Loucy (cell line): ENCODE measurements at regions not wholly inside any gene's neighbourhood (a gene's known extent, or its start where the extent isn't known, plus 50 kb on each side); places are given as distances from the start of the nearest gene placed in this dataset.

Source experiments
- H2AFZ ChIP-seq: fragments of 200-600 bp; sonication (generic); 2 replicates; pipeline ENCODE4 v1.6.0; 2016; ENCODE audit warnings: antibody characterized with exemption, mild to moderate bottlenecking, low read length, moderate library complexity
- H3F3A ChIP-seq: fragments of 200-600 bp; 2 replicates; pipeline ENCODE4 v1.6.0; 2016; ENCODE audit warnings: antibody characterized with exemption, low read depth, mild to moderate bottlenecking
- H3K27me3 ChIP-seq: fragments of 200-600 bp; sonication (generic); 2 replicates; pipeline ENCODE4 v1.6.1; 2014; ENCODE audit warnings: low read length, mild to moderate bottlenecking; ENCODE audit not compliant: insufficient read depth, poor library complexity, severe bottlenecking
- H3K36me3 ChIP-seq: fragments of 200-600 bp; sonication (generic); 2 replicates; pipeline ENCODE4 v1.6.1; 2016; ENCODE audit warnings: low read length; ENCODE audit not compliant: insufficient read depth
- H3K4me1 ChIP-seq: fragments of 200-600 bp; sonication (generic); 2 replicates; pipeline ENCODE4 v1.5.1; 2014; ENCODE audit warnings: low read length, mild to moderate bottlenecking; ENCODE audit not compliant: insufficient read depth, poor library complexity, severe bottlenecking
- H3K4me2 ChIP-seq: fragments of 200-600 bp; sonication (generic); 2 replicates; pipeline ENCODE4 v1.6.0; 2014; ENCODE audit warnings: antibody characterized with exemption, low read length, low read depth, mild to moderate bottlenecking; ENCODE audit not compliant: poor library complexity, severe bottlenecking
- H3K4me3 ChIP-seq: fragments of 200-600 bp; sonication (generic); 2 replicates; pipeline ENCODE4 v1.5.1; 2014; ENCODE audit warnings: low read length, mild to moderate bottlenecking, mixed read lengths; ENCODE audit not compliant: poor library complexity, severe bottlenecking
- H3K79me2 ChIP-seq: fragments of 200-600 bp; sonication (generic); 2 replicates; pipeline ENCODE4 v1.6.1; 2014; ENCODE audit warnings: low read length; ENCODE audit not compliant: insufficient read depth
- H3K9ac ChIP-seq: fragments of 200-600 bp; sonication (generic); 2 replicates; pipeline ENCODE4 v1.6.0; 2014; ENCODE audit warnings: mild to moderate bottlenecking, low read depth, low read length, moderate library complexity; ENCODE audit not compliant: poor library complexity, severe bottlenecking
- H3K9me2 ChIP-seq: fragments of 200-600 bp; sonication (generic); replicated peaks from 2 replicates; pipeline ENCODE4 v1.6.1; 2016; ENCODE audit warnings: low read depth, low read length, mixed read lengths
- H3K9me3 ChIP-seq: fragments of 200-600 bp; sonication (generic); 2 replicates; pipeline ENCODE4 v1.6.1; 2014; ENCODE audit warnings: mild to moderate bottlenecking, antibody characterized with exemption, low read length, low read depth; ENCODE audit not compliant: insufficient read depth
- H4K20me1 ChIP-seq: fragments of 200-600 bp; sonication (generic); 2 replicates; pipeline ENCODE4 v1.6.0; 2014; ENCODE audit warnings: antibody characterized with exemption, low read length, mild to moderate bottlenecking; ENCODE audit not compliant: insufficient read depth, poor library complexity, severe bottlenecking
- EZH2phosphoT487 ChIP-seq: fragments of 200-600 bp; IDR thresholded peaks from 2 replicates; pipeline ENCODE4 v1.6.1; 2018; ENCODE audit warnings: antibody characterized with exemption, mild to moderate bottlenecking, moderate library complexity, borderline replicate concordance
- TF ChIP-seq, protein P1 (sequence below): fragments of 200-600 bp; sonication (generic); conservative IDR thresholded peaks from 2 replicates; pipeline ENCODE4 v1.5.1; 2014; ENCODE audit warnings: mild to moderate bottlenecking, antibody characterized with exemption, low read length

DNA sequence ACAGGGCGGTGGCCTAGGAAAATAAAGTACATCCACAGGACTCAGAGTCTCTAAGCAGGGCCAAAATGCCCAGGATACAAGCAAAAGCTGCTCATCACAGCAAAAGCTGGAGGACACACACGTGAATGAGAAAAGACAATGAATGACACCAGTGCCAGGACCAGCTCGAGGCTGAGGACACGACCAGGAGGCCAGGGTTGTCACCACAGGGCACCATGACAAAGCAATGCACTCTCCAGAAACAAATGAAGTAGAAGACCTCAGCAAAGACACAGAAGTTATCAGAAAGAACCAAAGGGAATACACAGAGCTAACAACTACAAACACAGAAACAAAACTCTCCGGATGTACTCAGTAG is 92.1 kb downstream of the FOXL3 start:
- H3K9me2 ChIP-seq = no peaks in the 10 kb centered on the region
- peaks cover 17% of the 10 kb centered on the region for H3K4me1 ChIP-seq
- peak overlapping the region; percentile 49; the same call in 1 of the 2 replicates for H2AFZ ChIP-seq
- no peak overlapping the region for H3K9ac ChIP-seq
- H3K9me3 ChIP-seq = peaks cover 4% of the 10 kb centered on the region; the same call in 1 of the 2 replicates
- H3K79me2 ChIP-seq = no peaks in the 10 kb centered on the region
- H4K20me1 ChIP-seq = no peaks in the 10 kb centered on the region
- peak overlapping the region; percentile 16 for H3K4me3 ChIP-seq
- TF ChIP-seq, protein P1, sequence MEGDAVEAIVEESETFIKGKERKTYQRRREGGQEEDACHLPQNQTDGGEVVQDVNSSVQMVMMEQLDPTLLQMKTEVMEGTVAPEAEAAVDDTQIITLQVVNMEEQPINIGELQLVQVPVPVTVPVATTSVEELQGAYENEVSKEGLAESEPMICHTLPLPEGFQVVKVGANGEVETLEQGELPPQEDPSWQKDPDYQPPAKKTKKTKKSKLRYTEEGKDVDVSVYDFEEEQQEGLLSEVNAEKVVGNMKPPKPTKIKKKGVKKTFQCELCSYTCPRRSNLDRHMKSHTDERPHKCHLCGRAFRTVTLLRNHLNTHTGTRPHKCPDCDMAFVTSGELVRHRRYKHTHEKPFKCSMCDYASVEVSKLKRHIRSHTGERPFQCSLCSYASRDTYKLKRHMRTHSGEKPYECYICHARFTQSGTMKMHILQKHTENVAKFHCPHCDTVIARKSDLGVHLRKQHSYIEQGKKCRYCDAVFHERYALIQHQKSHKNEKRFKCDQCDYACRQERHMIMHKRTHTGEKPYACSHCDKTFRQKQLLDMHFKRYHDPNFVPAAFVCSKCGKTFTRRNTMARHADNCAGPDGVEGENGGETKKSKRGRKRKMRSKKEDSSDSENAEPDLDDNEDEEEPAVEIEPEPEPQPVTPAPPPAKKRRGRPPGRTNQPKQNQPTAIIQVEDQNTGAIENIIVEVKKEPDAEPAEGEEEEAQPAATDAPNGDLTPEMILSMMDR = no peak
- no peak for TF ChIP-seq EZH2phosphoT487
- H3K4me2 ChIP-seq = peak overlapping the region; percentile 70
- no peaks in the 10 kb centered on the region for H3F3A ChIP-seq
- no peaks in the 10 kb centered on the region for H3K36me3 ChIP-seq
- H3K27me3 ChIP-seq = no peaks in the 10 kb centered on the region

GRCh38 chr7:386385-386784 is 96.4 kb downstream of the FOXL3 start:
- Histone ChIP-seq H3K4me3 (no peak overlapping the region), H3K9ac (no peak overlapping the region), H3K36me3 (no peaks in the 10 kb centered on the region), H3F3A (no peaks in the 10 kb centered on the region), H3K79me2 (no peaks in the 10 kb centered on the region), H3K27me3 (no peaks in the 10 kb centered on the region), H2AFZ (no peak overlapping the region), H3K9me3 (peaks cover 12% of the 10 kb centered on the region; the same call in 1 of the 2 replicates), H3K9me2 (no peaks in the 10 kb centered on the region), H4K20me1 (no peaks in the 10 kb centered on the region), H3K4me2 (no peak overlapping the region), H3K4me1 (peaks cover 10% of the 10 kb centered on the region)
- no peak for TF ChIP-seq EZH2phosphoT487
- TF ChIP-seq, protein P1 = no peak

- H3F3A ChIP-seq = no peaks in the 10 kb centered on the region
- no peaks in the 10 kb centered on the region for H3K9me2 ChIP-seq
- no peaks in the 10 kb centered on the region for H3K36me3 ChIP-seq
These were observed 97.4 kb downstream of the FOXL3 start for GRCh38 chr7:387132-388022.

More at GRCh38 chr7:387132-388022, 97.4 kb downstream of the FOXL3 start:
- Histone ChIP-seq H3K9me3 (peaks cover 12% of the 10 kb centered on the region; the same call in 1 of the 2 replicates), H3K4me2 (no peak overlapping the region), H3K4me1 (no peaks in the 10 kb centered on the region), H3K9ac (no peak overlapping the region), H3K27me3 (no peaks in the 10 kb centered on the region), H3K79me2 (no peaks in the 10 kb centered on the region), H3K4me3 (no peak overlapping the region), H4K20me1 (no peaks in the 10 kb centered on the region), H2AFZ (no peak overlapping the region)
- TF ChIP-seq, protein P1 = no peak
- TF ChIP-seq EZH2phosphoT487 = no peak
